HCT116 (cell line): ENCODE measurements at regions not wholly inside any gene's neighbourhood (a gene's known extent, or its start where the extent isn't known, plus 50 kb on each side); places are given as distances from the start of the nearest gene placed in this dataset.

Source experiments
- ATAC-seq: fragments of 200-7000 bp; cut with Tn5 transposase; 2 replicates; pipeline ENCODE4 v1.9.1; 2020; ENCODE audit warnings: mild to moderate bottlenecking, moderate library complexity
- BruUV-seq: library from RNA; stranded (reverse); fragments of 400-500 nt; replicated peaks from 2 replicates; lab custom pipeline; 2021; lab: Mats Ljungman, UMichigan
- CTCF ChIA-PET: fragments of 300-600 bp; sonication (Branson Sonifier 250); formaldehyde crosslinking; loops from one replicate; lab custom pipeline; 2021; ENCODE audit warnings: antibody characterized with exemption; lab: Charles Lee
- POLR2A ChIA-PET: fragments of 300-600, 350-600 bp; sonication (Branson Sonifier 250); formaldehyde crosslinking; loops from one replicate; lab custom pipeline; 2021; ENCODE audit warnings: antibody characterized with exemption; lab: Charles Lee
- RAD21 ChIA-PET, 2 experiments: fragments of 300-600 bp; sonication (Branson Sonifier 250); formaldehyde crosslinking; loops; one replicate each; lab custom pipeline; 2023; ENCODE audit warnings: low total read pairs in 2 of 2; ENCODE audit not compliant: uncharacterized antibody in 2 of 2, unreplicated experiment in 2 of 2, low non-redundant PET in 1 of 2; lab: Charles Lee
- DNase-seq: peaks from one replicate; pipeline ENCODE4 v3.0.0-alpha.2; 2010; ENCODE audit warnings: low read depth, low spot score
- H2AFZ ChIP-seq: fragments of 200-600 bp; shearing (Covaris generic), sonication (generic); 2 replicates; pipeline ENCODE4 v1.6.1; 2017; ENCODE audit warnings: low read depth, mixed run types, mixed read lengths, antibody characterized with exemption, low read length; ENCODE audit not compliant: poor library complexity, severe bottlenecking
- H3K27ac ChIP-seq: 2 replicates; pipeline ENCODE4 v1.5.1; 2012; ENCODE audit warnings: low read depth, low read length
- H3K27me3 ChIP-seq: fragments of 200-600 bp; sonication (generic); 2 replicates; pipeline ENCODE4 v1.6.1; 2016; ENCODE audit warnings: mixed run types, low read length, mixed read lengths; ENCODE audit not compliant: insufficient read depth
- H3K36me3 ChIP-seq, 2 experiments: fragments of 200-500 bp in 1 of 2; fragments of 200-600 bp in 1 of 2; sonication (Bioruptor generic) in 1 of 2; sonication (generic) in 1 of 2; 2 replicates each; pipeline versions ENCODE4 v1.5.1 to v1.6.1; 2014 to 2016; ENCODE audit warnings: low read length in 2 of 2, inconsistent platforms in 1 of 2, mixed read lengths in 1 of 2, mixed run types in 1 of 2; ENCODE audit not compliant: insufficient read depth in 2 of 2, control insufficient read depth in 1 of 2
- H3K4me1 ChIP-seq, 2 experiments: fragments of 200-600 bp in 1 of 2; sonication (generic) in 1 of 2; 2 replicates each; pipeline versions ENCODE4 v1.5.1 to v1.6.1; 2012 to 2017; ENCODE audit warnings: low read length in 2 of 2, inconsistent platforms in 1 of 2, mild to moderate bottlenecking in 1 of 2, mixed read lengths in 1 of 2, mixed run types in 1 of 2, moderate library complexity in 1 of 2; ENCODE audit not compliant: insufficient read depth in 2 of 2, control insufficient read depth in 1 of 2
- H3K4me2 ChIP-seq: fragments of 200-600 bp; sonication (generic); 2 replicates; pipeline ENCODE4 v1.6.1; 2017; ENCODE audit warnings: mixed run types, low read length, mixed read lengths
- H3K4me3 ChIP-seq, 2 experiments: fragments of 200-600 bp in 1 of 2; sonication (generic) in 1 of 2; replicated peaks in 1 of 2; 2 replicates each; pipeline ENCODE4 v1.5.1; 2011 to 2016; ENCODE audit warnings: low read length in 2 of 2, control low read depth in 1 of 2, low read depth in 1 of 2, mild to moderate bottlenecking in 1 of 2, mixed read lengths in 1 of 2, mixed run types in 1 of 2
- H3K79me2 ChIP-seq: fragments of 200-600 bp; sonication (generic); 2 replicates; pipeline ENCODE4 v1.6.1; 2017; ENCODE audit warnings: mild to moderate bottlenecking, mixed run types, low read length, moderate library complexity, mixed read lengths; ENCODE audit not compliant: insufficient read depth
- H3K9ac ChIP-seq: fragments of 200-600 bp; sonication (generic); 2 replicates; pipeline ENCODE4 v1.6.1; 2016; ENCODE audit warnings: low read length, mixed read lengths
- H3K9me2 ChIP-seq: fragments of 200-600 bp; sonication (generic), shearing (Covaris generic); 2 replicates; pipeline ENCODE4 v1.6.1; 2017; ENCODE audit warnings: mixed run types, mild to moderate bottlenecking, moderate library complexity; ENCODE audit not compliant: insufficient read depth
- H3K9me3 ChIP-seq, 2 experiments: fragments of 200-500 bp in 1 of 2; fragments of 200-600 bp in 1 of 2; sonication (Bioruptor generic) in 1 of 2; sonication (generic) in 1 of 2; 2 replicates each; pipeline ENCODE4 v1.6.1; 2014 to 2017; ENCODE audit warnings: low read length in 2 of 2, mixed read lengths in 2 of 2, inconsistent platforms in 1 of 2, low read depth in 1 of 2, mild to moderate bottlenecking in 1 of 2, mixed run types in 1 of 2, moderate library complexity in 1 of 2; ENCODE audit not compliant: control insufficient read depth in 1 of 2, insufficient read depth in 1 of 2
- H4K20me1 ChIP-seq: fragments of 200-600 bp; sonication (generic), shearing (Covaris generic); 2 replicates; pipeline ENCODE4 v1.6.1; 2017; ENCODE audit warnings: mixed run types, mild to moderate bottlenecking, moderate library complexity; ENCODE audit not compliant: insufficient read depth
- CEBPB ChIP-seq: IDR thresholded peaks from 2 replicates; pipeline ENCODE4 v1.6.1; 2012; ENCODE audit warnings: low read depth
- FOSL1 ChIP-seq: IDR thresholded peaks from 2 replicates; pipeline ENCODE4 v1.6.1; 2012; ENCODE audit warnings: low read depth
- RAD21 ChIP-seq: IDR thresholded peaks from 2 replicates; pipeline ENCODE4 v1.6.1; 2012; ENCODE audit warnings: low read depth, mild to moderate bottlenecking
- SRF ChIP-seq: IDR thresholded peaks from 2 replicates; pipeline ENCODE4 v1.6.1; 2012; ENCODE audit warnings: low read depth
- YY1 ChIP-seq: IDR thresholded peaks from 2 replicates; pipeline ENCODE4 v1.6.1; 2011; ENCODE audit warnings: low read length, low read depth, moderate library complexity, mild to moderate bottlenecking; ENCODE audit not compliant: insufficient replicate concordance; ENCODE audit errors: extremely low read depth
- intact Hi-C: fragments of 100-400 bp; cut with micrococcal nuclease; formaldehyde crosslinking; loops from 2 replicates; pipeline ENCODE4 v1.10.0; 2022
- TF ChIP-seq, protein P1 (sequence below): IDR thresholded peaks from 2 replicates; pipeline ENCODE4 v1.6.1; 2012
- TF ChIP-seq, protein P2 (sequence below): IDR thresholded peaks from 2 replicates; pipeline ENCODE4 v1.6.1; 2012; ENCODE audit warnings: low read depth

DNA sequence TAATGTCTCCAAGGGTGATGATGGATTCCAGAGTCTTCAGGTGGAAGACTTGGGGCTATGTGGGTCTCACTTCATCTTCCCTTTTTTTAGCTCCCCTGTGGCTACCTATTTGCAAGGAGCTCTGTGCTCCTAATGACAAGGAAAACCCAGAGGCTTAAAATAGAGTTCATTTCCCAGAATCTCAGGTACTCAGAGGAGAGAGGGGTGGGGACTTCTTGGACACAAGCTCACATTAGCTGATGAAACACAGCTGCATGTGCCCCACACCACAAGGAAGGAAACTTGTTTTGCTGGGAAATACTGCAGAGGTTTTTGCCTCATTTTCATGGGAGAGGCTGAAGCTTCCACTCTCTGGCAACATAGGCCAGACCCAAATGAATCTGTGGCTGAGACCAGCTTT lies 138.6 kb upstream of the SLC1A4 start:
- intact Hi-C loops, result no loop called here
- BruUV-seq, result no TSS peak

DNA sequence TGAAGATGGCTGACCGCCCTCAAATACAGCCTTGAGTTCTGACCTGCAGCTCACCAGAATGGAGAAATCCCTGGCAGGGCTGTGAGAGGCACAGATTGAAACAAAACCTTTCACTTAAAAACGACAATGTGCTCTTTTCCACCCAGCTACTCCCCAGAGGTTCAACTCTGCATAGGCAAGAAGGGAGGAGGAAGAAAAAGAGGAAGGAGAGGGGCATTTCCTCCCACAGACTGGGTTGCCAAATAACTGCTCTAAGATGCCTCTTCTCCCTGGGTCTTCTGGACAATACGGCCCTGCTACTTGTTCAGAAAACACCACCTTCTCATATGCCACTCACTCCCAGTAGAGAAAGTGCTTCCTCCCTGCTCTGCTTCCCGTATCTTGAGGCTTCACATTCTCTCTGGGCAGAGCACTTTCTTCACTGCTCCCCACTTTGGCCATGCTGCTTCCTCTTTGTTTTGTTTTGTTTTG lies 136.4 kb upstream of the SLC1A4 start:
- RAD21 ChIA-PET, result no interaction called here
- POLR2A ChIA-PET, result interaction anchor here (3.1 kb wide), 1 partner anchor 13 kb away, joined by 38 read pairs; no protein-coding TSS in a partner anchor
- no peak for DNase-seq
- Histone ChIP-seq H4K20me1 (no peaks in the 10 kb centered on the region), H3K36me3 (no peaks in the 10 kb centered on the region), H3K4me1 (peaks cover 12 to 46% of the 10 kb centered on the region in 2 experiments), H3K9ac (no peak overlapping the region), H3K9me2 (no peaks in the 10 kb centered on the region), H2AFZ (no peak overlapping the region), H3K9me3 (no peaks in the 10 kb centered on the region), H3K79me2 (no peaks in the 10 kb centered on the region), H3K4me3 (no peak overlapping the region), H3K4me2 (no peak overlapping the region), H3K27me3 (no peaks in the 10 kb centered on the region), H3K27ac (no peak overlapping the region)
- no peak for TF ChIP-seq RAD21
- TF ChIP-seq, protein P1, sequence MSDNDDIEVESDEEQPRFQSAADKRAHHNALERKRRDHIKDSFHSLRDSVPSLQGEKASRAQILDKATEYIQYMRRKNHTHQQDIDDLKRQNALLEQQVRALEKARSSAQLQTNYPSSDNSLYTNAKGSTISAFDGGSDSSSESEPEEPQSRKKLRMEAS, result no peak
- TF ChIP-seq, protein P2, sequence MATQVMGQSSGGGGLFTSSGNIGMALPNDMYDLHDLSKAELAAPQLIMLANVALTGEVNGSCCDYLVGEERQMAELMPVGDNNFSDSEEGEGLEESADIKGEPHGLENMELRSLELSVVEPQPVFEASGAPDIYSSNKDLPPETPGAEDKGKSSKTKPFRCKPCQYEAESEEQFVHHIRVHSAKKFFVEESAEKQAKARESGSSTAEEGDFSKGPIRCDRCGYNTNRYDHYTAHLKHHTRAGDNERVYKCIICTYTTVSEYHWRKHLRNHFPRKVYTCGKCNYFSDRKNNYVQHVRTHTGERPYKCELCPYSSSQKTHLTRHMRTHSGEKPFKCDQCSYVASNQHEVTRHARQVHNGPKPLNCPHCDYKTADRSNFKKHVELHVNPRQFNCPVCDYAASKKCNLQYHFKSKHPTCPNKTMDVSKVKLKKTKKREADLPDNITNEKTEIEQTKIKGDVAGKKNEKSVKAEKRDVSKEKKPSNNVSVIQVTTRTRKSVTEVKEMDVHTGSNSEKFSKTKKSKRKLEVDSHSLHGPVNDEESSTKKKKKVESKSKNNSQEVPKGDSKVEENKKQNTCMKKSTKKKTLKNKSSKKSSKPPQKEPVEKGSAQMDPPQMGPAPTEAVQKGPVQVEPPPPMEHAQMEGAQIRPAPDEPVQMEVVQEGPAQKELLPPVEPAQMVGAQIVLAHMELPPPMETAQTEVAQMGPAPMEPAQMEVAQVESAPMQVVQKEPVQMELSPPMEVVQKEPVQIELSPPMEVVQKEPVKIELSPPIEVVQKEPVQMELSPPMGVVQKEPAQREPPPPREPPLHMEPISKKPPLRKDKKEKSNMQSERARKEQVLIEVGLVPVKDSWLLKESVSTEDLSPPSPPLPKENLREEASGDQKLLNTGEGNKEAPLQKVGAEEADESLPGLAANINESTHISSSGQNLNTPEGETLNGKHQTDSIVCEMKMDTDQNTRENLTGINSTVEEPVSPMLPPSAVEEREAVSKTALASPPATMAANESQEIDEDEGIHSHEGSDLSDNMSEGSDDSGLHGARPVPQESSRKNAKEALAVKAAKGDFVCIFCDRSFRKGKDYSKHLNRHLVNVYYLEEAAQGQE, result no peak
- TF ChIP-seq SRF, result no peak
- no peak for TF ChIP-seq FOSL1
- CTCF ChIA-PET, result interaction anchor here (2.0 kb wide), 1 partner anchor 206 kb away, joined by 5 read pairs; no protein-coding TSS in a partner anchor
- intact Hi-C loops, result no loop called here
- no peak for ATAC-seq
- no TSS peak for BruUV-seq

More for the DNA sequence above, 138.6 kb upstream of the SLC1A4 start:
- H3K36me3 ChIP-seq, result no peaks in the 10 kb centered on the region
- no peak overlapping the region; the same call in 1 of the 2 replicates for H3K27ac ChIP-seq
- no peak overlapping the region for H3K4me3 ChIP-seq
- no peak for TF ChIP-seq YY1
- peak; percentile 10; the same call in 1 of the 2 replicates for TF ChIP-seq CEBPB
- POLR2A ChIA-PET, result interaction anchor here (0.7 to 3.1 kb wide), 2 partner anchors 11 to 102 kb away, joined by 4 to 38 read pairs; no protein-coding TSS in a partner anchor
- ATAC-seq, result no peak
- peaks cover 5 to 35% of the 10 kb centered on the region in 2 experiments; a peak in 3 of 4 replicates for H3K4me1 ChIP-seq
- CTCF ChIA-PET, result interaction anchor here (0.7 to 2.0 kb wide), 2 partner anchors 204 kb away, joined by 3 to 5 read pairs; no protein-coding TSS in a partner anchor
- H3K9me2 ChIP-seq, result no peaks in the 10 kb centered on the region
- H3K9me3 ChIP-seq, result no peaks in the 10 kb centered on the region
- H3K27me3 ChIP-seq, result no peaks in the 10 kb centered on the region
- H3K4me2 ChIP-seq, result no peak overlapping the region
- RAD21 ChIA-PET, result no interaction called here
- DNase-seq, result no peak
- no peaks in the 10 kb centered on the region for H3K79me2 ChIP-seq
- no peak overlapping the region for H3K9ac ChIP-seq
- peak overlapping the region; percentile 46 for H2AFZ ChIP-seq
- H4K20me1 ChIP-seq, result no peaks in the 10 kb centered on the region
